A673 (cell line): ENCODE measurements at regions not wholly inside any gene's neighbourhood (a gene's known extent, or its start where the extent isn't known, plus 50 kb on each side); places are given as distances from the start of the nearest gene placed in this dataset.

Source experiments
- BruUV-seq: library from RNA; stranded (reverse); fragments of 400-500 nt; replicated peaks from 2 replicates; lab custom pipeline; 2021; lab: Mats Ljungman, UMichigan
- CTCF ChIA-PET: fragments of 300-600 bp; sonication (Branson Sonifier 250); formaldehyde crosslinking; loops from one replicate; lab custom pipeline; 2022; ENCODE audit warnings: antibody characterized with exemption; lab: Charles Lee
- POLR2A ChIA-PET: fragments of 300-600 bp; sonication (Branson Sonifier 250); formaldehyde crosslinking; loops from one replicate; lab custom pipeline; 2022; ENCODE audit warnings: antibody characterized with exemption; ENCODE audit not compliant: low non-redundant PET; lab: Charles Lee
- DNase-seq: peaks from one replicate; pipeline ENCODE4 v3.0.0-alpha.2; 2015; ENCODE audit warnings: low spot score
- H3K27ac ChIP-seq: fragments of 200-600 bp; sonication (generic); 2 replicates; pipeline ENCODE4 v1.5.1; 2016; ENCODE audit warnings: mixed run types, low read depth, mild to moderate bottlenecking, mixed read lengths, antibody characterized with exemption, low read length; ENCODE audit not compliant: poor library complexity, severe bottlenecking
- H3K27me3 ChIP-seq: fragments of 200-600 bp; sonication (generic); replicated peaks from 2 replicates; pipeline ENCODE4 v1.6.1; 2017; ENCODE audit warnings: mixed run types, low read depth, mild to moderate bottlenecking, mixed read lengths, antibody characterized with exemption, low read length; ENCODE audit not compliant: insufficient read depth, poor library complexity
- H3K36me3 ChIP-seq: fragments of 200-600 bp; sonication (generic); 2 replicates; pipeline ENCODE4 v1.6.1; 2016; ENCODE audit warnings: mixed run types, mild to moderate bottlenecking, mixed read lengths, antibody characterized with exemption, low read length; ENCODE audit not compliant: insufficient read depth, poor library complexity, severe bottlenecking
- H3K4me1 ChIP-seq: fragments of 200-600 bp; sonication (generic); 2 replicates; pipeline ENCODE4 v1.6.1; 2017; ENCODE audit warnings: mixed run types, mild to moderate bottlenecking, mixed read lengths, antibody characterized with exemption, low read length; ENCODE audit not compliant: insufficient read depth, poor library complexity, severe bottlenecking
- H3K4me3 ChIP-seq: fragments of 200-600 bp; sonication (generic); 2 replicates; pipeline ENCODE4 v1.5.1; 2016; ENCODE audit warnings: low read depth, mixed run types, mild to moderate bottlenecking, mixed read lengths, low read length; ENCODE audit not compliant: poor library complexity, severe bottlenecking
- H3K9me3 ChIP-seq: fragments of 200-600 bp; sonication (generic); 2 replicates; pipeline ENCODE4 v1.6.1; 2016; ENCODE audit warnings: mixed run types, low read depth, mild to moderate bottlenecking, mixed read lengths, antibody characterized with exemption, low read length; ENCODE audit not compliant: poor library complexity, severe bottlenecking
- EZH2 ChIP-seq: fragments of 200-600 bp; sonication (generic); IDR thresholded peaks from 2 replicates; pipeline ENCODE4 v1.6.1; 2017; ENCODE audit warnings: borderline replicate concordance, low read depth, mild to moderate bottlenecking, mixed read lengths, antibody characterized with exemption, low read length; ENCODE audit not compliant: poor library complexity, severe bottlenecking
- intact Hi-C: fragments of 100-400 bp; cut with micrococcal nuclease; formaldehyde crosslinking; loops from one replicate; pipeline ENCODE4 v1.10.0; 2022; ENCODE audit not compliant: unreplicated experiment
- TF ChIP-seq, protein P1 (sequence below): fragments of 300-800, 200-600 bp; sonication (generic); conservative IDR thresholded peaks from 2 replicates; pipeline ENCODE4 v1.5.1; 2017; ENCODE audit warnings: low read depth, mild to moderate bottlenecking, antibody characterized with exemption, low read length, moderate library complexity, mixed read lengths

DNA sequence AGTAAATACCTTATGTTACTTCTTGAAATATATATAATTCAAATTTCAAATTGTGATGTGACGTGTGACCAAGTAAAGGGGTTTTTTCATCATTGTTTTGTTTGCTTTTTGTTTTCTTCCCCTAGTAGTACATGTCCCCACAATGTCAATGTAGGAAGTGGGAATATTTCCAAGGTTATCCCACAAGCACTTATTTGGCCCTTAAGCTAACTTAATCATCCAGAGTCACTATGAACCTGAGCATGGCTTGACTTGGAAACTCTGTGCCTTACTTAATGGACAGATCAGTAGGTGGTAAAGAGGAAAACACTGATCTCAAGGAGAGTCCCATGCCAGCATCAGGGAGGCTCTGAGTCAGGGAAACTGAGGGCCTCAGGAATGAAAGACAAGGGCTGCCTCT lies 569.3 kb upstream of the IGFBP3 start:
- Histone ChIP-seq H3K36me3 (no peaks in the 10 kb centered on the region), H3K4me1 (no peaks in the 10 kb centered on the region), H3K27ac (no peak overlapping the region), H3K9me3 (peaks cover 4% of the 10 kb centered on the region), H3K4me3 (no peak overlapping the region), H3K27me3 (no peaks in the 10 kb centered on the region)
- TF ChIP-seq, protein P1, sequence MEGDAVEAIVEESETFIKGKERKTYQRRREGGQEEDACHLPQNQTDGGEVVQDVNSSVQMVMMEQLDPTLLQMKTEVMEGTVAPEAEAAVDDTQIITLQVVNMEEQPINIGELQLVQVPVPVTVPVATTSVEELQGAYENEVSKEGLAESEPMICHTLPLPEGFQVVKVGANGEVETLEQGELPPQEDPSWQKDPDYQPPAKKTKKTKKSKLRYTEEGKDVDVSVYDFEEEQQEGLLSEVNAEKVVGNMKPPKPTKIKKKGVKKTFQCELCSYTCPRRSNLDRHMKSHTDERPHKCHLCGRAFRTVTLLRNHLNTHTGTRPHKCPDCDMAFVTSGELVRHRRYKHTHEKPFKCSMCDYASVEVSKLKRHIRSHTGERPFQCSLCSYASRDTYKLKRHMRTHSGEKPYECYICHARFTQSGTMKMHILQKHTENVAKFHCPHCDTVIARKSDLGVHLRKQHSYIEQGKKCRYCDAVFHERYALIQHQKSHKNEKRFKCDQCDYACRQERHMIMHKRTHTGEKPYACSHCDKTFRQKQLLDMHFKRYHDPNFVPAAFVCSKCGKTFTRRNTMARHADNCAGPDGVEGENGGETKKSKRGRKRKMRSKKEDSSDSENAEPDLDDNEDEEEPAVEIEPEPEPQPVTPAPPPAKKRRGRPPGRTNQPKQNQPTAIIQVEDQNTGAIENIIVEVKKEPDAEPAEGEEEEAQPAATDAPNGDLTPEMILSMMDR, result no peak
- TF ChIP-seq EZH2, result no peak
- BruUV-seq, result no TSS peak
- ChIA-PET POLR2A (no interaction called here), CTCF (no interaction called here)
- no peak for DNase-seq
- intact Hi-C loops, result no loop called here

DNA sequence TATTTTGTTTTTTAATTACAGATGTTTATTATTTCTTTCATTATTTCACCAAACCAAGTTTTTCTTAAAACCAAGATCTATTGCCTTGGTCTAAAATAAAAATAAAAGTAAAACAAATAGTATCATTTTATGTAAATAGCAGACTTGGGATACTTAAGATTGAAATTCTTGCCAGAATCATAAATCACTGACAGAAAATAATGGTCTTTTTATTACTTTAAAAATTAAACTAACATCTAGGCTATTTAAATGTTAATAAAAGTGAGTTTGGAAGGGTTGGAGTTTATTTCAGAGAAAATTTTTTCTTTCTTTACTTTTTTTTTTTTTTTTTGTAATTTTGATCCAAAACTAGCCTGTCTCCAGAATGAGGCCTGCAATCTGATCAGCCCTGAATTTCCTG lies 568.0 kb upstream of the IGFBP3 start:
- no peak for DNase-seq
- ChIA-PET CTCF (no interaction called here), POLR2A (no interaction called here)
- Histone ChIP-seq H3K4me1 (no peaks in the 10 kb centered on the region), H3K36me3 (no peaks in the 10 kb centered on the region), H3K27me3 (no peaks in the 10 kb centered on the region), H3K9me3 (peaks cover 4% of the 10 kb centered on the region), H3K4me3 (no peak overlapping the region), H3K27ac (no peak overlapping the region)
- TF ChIP-seq, protein P1, result no peak
- TF ChIP-seq EZH2, result no peak
- intact Hi-C loops, result no loop called here
- BruUV-seq, result no TSS peak

DNA sequence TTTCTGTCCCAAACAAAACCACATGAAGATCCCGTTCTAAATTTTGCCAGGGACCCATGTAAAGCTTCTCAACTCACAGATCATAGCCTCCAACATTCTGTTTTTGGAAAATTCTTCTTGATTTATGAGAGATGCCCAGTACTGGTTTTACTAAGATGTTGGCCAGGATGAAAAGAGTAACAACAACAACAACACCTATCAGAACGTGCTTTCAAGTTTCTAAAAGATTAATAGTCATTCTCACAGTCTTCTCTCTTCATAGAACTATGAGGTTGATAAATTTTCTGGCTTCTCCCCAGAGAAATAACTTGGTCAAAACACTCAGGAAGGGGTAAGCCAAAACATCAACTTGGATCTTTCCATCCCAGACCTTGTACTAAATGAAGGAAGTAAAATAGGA lies 567.5 kb upstream of the IGFBP3 start:
- no peak for DNase-seq
- Histone ChIP-seq H3K9me3 (peaks cover 3% of the 10 kb centered on the region), H3K4me1 (no peaks in the 10 kb centered on the region), H3K36me3 (no peaks in the 10 kb centered on the region), H3K27me3 (no peaks in the 10 kb centered on the region), H3K27ac (no peak overlapping the region), H3K4me3 (no peak overlapping the region)
- no TSS peak for BruUV-seq
- POLR2A ChIA-PET, result no interaction called here
- CTCF ChIA-PET, result no interaction called here
- TF ChIP-seq, protein P1, result no peak
- no peak for TF ChIP-seq EZH2
- intact Hi-C loops, result no loop called here
